ENCODE measurements at regions not wholly inside any gene's neighbourhood (a gene's known extent, or its start where the extent isn't known, plus 50 kb on each side); places are given as distances from the start of the nearest gene placed in this dataset.

DNA sequence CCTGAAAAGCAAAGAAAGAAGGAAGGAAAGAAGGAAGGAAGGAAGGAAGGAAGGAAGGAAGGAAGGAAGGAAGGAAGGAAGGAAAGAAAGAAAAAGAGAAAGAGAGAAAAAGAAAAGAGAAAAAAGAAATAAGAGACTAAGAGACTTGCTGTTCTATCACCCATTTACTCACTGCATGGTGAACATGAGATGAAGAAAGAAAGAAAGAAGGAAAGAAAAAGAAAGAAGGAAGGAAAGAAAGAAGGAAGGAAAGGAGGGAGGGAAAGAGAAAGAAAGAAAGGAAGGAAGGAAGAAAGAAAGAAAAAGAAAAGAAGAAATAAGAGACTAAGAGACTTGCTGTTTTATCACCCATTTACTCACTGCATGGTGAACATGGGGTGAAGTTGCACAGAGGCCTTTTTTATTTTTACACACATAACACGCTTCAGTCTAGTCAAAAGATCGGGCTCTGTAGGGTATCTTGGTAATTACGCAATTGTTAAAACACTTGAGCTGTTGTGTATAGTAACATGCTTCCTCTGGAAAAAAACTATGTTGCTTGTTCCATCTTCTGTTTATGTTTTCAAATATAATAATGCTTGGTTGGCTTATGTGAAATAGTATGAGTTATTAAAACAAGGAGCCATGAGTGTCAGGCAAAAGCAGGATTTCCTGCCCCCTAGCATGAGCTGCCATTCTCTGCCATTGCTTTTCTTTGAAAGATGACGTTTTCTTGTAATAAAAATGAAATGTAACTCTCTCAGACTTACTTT, 119.3 kb upstream of the ZNF608 start:
- H3K9me3 Mint-ChIP-seq: peaks cover 2% of the 10 kb centered on the region
- ATAC-seq (ENCODE audit: poor library complexity) (no peak), DNase-seq (no peak)
- no peaks in the 10 kb centered on the region for H3K27me3 ChIP-seq (ENCODE audit: control insufficient read depth in 1 of 2, insufficient read depth in 2 of 2, low read length in 2 of 2)
- CTCF ChIA-PET: no interaction called here
- no peak overlapping the region for H3K4me3 ChIP-seq (ENCODE audit: low read length)
- H3K27ac ChIP-seq (ENCODE audit: low read depth in 1 of 2, low read length in 2 of 2): no peak overlapping the region
- H3K27me3 Mint-ChIP-seq: no peaks in the 10 kb centered on the region
- H3K36me3 ChIP-seq (ENCODE audit: insufficient read depth, low read length): no peaks in the 10 kb centered on the region
- no peak overlapping the region for H3K27ac Mint-ChIP-seq
- no peak overlapping the region for H3K4me3 Mint-ChIP-seq
- TF ChIP-seq CTCF (IDR thresholded peaks at IDR 0.05): no peak
- H3K4me1 Mint-ChIP-seq (ENCODE audit: low read depth): no peaks in the 10 kb centered on the region
- peaks cover 0 to 9% of the 10 kb centered on the region in 2 experiments for H3K9me3 ChIP-seq (ENCODE audit: control insufficient read depth in 1 of 2, insufficient read depth in 1 of 2, low read length in 2 of 2)
- POLR2A ChIA-PET: no interaction called here
- intact Hi-C loops (cut with DNase I, micrococcal nuclease): no loop called here
- H3K4me1 ChIP-seq (ENCODE audit: insufficient read depth, low read length): no peaks in the 10 kb centered on the region
- H3K36me3 Mint-ChIP-seq (ENCODE audit: low read depth): no peaks in the 10 kb centered on the region

DNA sequence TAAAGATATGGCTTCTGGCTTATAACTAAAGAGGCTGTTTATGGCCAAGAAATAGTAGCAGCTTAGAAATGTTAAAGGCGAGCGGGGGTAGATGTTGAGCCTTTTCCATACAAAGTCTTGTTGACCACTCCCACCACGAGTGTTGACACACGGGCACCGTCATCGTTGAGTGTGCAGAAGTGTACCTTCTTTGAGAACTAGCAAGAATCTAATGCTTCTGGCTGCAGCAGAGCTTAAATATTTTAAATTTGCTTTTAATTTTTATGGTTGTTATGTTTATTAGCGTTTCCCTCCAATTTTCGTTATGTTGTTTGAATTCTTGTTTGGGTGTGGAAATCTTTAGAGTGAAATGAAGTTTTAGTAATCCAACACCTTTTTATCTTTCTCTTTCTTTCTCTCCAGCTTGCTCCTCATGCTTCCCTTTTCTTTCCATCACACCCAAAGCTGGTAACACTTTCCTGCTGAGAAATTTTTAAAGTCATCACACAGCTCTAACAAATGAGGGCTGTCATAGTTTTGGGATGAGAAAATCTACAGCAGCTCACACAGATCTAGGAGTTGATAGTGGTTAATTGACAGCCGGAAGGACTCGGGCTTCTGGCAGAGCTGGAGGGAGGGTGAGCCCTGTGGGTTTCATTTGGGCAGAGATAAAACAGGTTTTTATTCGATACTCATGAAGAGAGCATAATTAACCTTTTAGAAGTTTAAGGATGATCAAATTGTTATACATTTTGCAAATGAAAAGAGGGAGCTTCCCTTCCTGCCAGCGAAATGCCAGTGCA, 120.1 kb upstream of the ZNF608 start:
- no peak overlapping the region for H3K27ac Mint-ChIP-seq

GRCh38 chr5:124867137-124867704, 120.8 kb upstream of the ZNF608 start:
- Mint-ChIP-seq H3K4me1 (ENCODE audit: low read depth) (no peaks in the 10 kb centered on the region), H3K36me3 (ENCODE audit: low read depth) (no peaks in the 10 kb centered on the region), H3K27me3 (no peaks in the 10 kb centered on the region), H3K4me3 (no peak overlapping the region), H3K9me3 (peaks cover 2% of the 10 kb centered on the region), H3K27ac (no peak overlapping the region)
- TF ChIP-seq CTCF (IDR thresholded peaks at IDR 0.05): no peak
- Histone ChIP-seq H3K4me3 (ENCODE audit: low read length) (no peak overlapping the region), H3K27ac (ENCODE audit: low read depth in 1 of 2, low read length in 2 of 2) (no peak overlapping the region), H3K27me3 (ENCODE audit: control insufficient read depth in 1 of 2, insufficient read depth in 2 of 2, low read length in 2 of 2) (no peaks in the 10 kb centered on the region), H3K36me3 (ENCODE audit: insufficient read depth, low read length) (no peaks in the 10 kb centered on the region), H3K4me1 (ENCODE audit: insufficient read depth, low read length) (no peaks in the 10 kb centered on the region), H3K9me3 (ENCODE audit: control insufficient read depth in 1 of 2, insufficient read depth in 1 of 2, low read length in 2 of 2) (peaks cover 0 to 9% of the 10 kb centered on the region in 2 experiments)
- no peak for ATAC-seq (ENCODE audit: poor library complexity)
- DNase-seq: no peak
- CTCF ChIA-PET: no interaction called here
- POLR2A ChIA-PET: no interaction called here
- intact Hi-C loops (cut with DNase I, micrococcal nuclease): no loop called here

More for the DNA sequence above, 120.1 kb upstream of the ZNF608 start:
- Histone ChIP-seq H3K4me3 (ENCODE audit: low read length) (no peak overlapping the region), H3K9me3 (ENCODE audit: control insufficient read depth in 1 of 2, insufficient read depth in 1 of 2, low read length in 2 of 2) (peaks cover 0 to 9% of the 10 kb centered on the region in 2 experiments), H3K27ac (ENCODE audit: low read depth in 1 of 2, low read length in 2 of 2) (no peak overlapping the region), H3K27me3 (ENCODE audit: control insufficient read depth in 1 of 2, insufficient read depth in 2 of 2, low read length in 2 of 2) (no peaks in the 10 kb centered on the region), H3K36me3 (ENCODE audit: insufficient read depth, low read length) (no peaks in the 10 kb centered on the region), H3K4me1 (ENCODE audit: insufficient read depth, low read length) (no peaks in the 10 kb centered on the region)
- Mint-ChIP-seq H3K9me3 (peaks cover 2% of the 10 kb centered on the region), H3K36me3 (ENCODE audit: low read depth) (no peaks in the 10 kb centered on the region), H3K4me1 (ENCODE audit: low read depth) (no peaks in the 10 kb centered on the region), H3K27me3 (no peaks in the 10 kb centered on the region), H3K4me3 (no peak overlapping the region)
- no peak for DNase-seq
- ATAC-seq (ENCODE audit: poor library complexity): no peak
- TF ChIP-seq CTCF (IDR thresholded peaks at IDR 0.05): no peak
- ChIA-PET POLR2A (no interaction called here), CTCF (no interaction called here)
- intact Hi-C loops (cut with DNase I, micrococcal nuclease): no loop called here

All from CD4-positive, alpha-beta T cell (primary cell).